K562 (cell line): ENCODE measurements at regions not wholly inside any gene's neighbourhood (a gene's known extent, or its start where the extent isn't known, plus 50 kb on each side); places are given as distances from the start of the nearest gene placed in this dataset.
"Not testable (repeated sequence)": the region's sequence is repeated elsewhere in the genome, so short reads cannot be mapped to it uniquely, and the experiment has no call there.

Source experiments
- MAZ ChIP-seq, 2 experiments: fragments of 450-650 bp in 1 of 2; sonication (generic) in 1 of 2; formaldehyde crosslinking; IDR thresholded peaks in 1 of 2; conservative IDR thresholded peaks in 1 of 2; 2 replicates each; pipeline versions ENCODE4 v1.4.0 to v1.5.0; 2020; ENCODE audit warnings: mild to moderate bottlenecking in 1 of 2, missing genetic modification reagents in 1 of 2
- MYNN ChIP-seq, 2 experiments: sonication (generic); formaldehyde crosslinking in 1 of 2; IDR thresholded peaks; 2 replicates each; pipeline versions ENCODE4 v1.5.0 to v1.6.1; 2016 to 2020; ENCODE audit warnings: antibody characterized with exemption in 1 of 2, missing genetic modification reagents in 1 of 2
- NFIC ChIP-seq: fragments of 450-650 bp; IDR thresholded peaks from 2 replicates; pipeline ENCODE4 v1.6.1; 2017; ENCODE audit warnings: mild to moderate bottlenecking, inconsistent platforms
- NR2C2 ChIP-seq, 2 experiments: fragments of 200-800 bp in 1 of 2; sonication (Bioruptor generic) in 1 of 2; sonication (generic) in 1 of 2; formaldehyde crosslinking in 1 of 2; IDR thresholded peaks; 2 replicates each; pipeline versions ENCODE4 v1.6.1 to v1.8.0; 2016 to 2022; ENCODE audit warnings: mild to moderate bottlenecking in 1 of 2, missing compliant biosample characterization in 1 of 2, missing genetic modification characterization in 1 of 2, missing genetic modification reagents in 1 of 2
- NRF1 ChIP-seq, 2 experiments: fragments of 450-650 bp; IDR thresholded peaks in 1 of 2; conservative IDR thresholded peaks in 1 of 2; 2 replicates each; pipeline ENCODE4 v1.6.1; 2014; ENCODE audit warnings: mild to moderate bottlenecking in 2 of 2
- TAL1 ChIP-seq: fragments of 450-650 bp; IDR thresholded peaks from 2 replicates; pipeline ENCODE4 v1.6.1; 2016; ENCODE audit warnings: mild to moderate bottlenecking
- TF ChIP-seq, protein P1 (sequence below), 3 experiments: IDR thresholded peaks in 2 of 3; conservative IDR thresholded peaks in 1 of 3; 2 replicates each; pipeline ENCODE4 v1.5.1; 2011 to 2012; ENCODE audit warnings: low read length in 3 of 3, mild to moderate bottlenecking in 3 of 3, control low read depth in 2 of 3, improper control_type of control experiment in 1 of 3, inconsistent platforms in 1 of 3, low read depth in 1 of 3, mixed read lengths in 1 of 3, moderate library complexity in 1 of 3; ENCODE audit not compliant: insufficient read depth in 2 of 3
- TF ChIP-seq, protein P2 (sequence below): sonication (generic); formaldehyde crosslinking; IDR thresholded peaks from 2 replicates; pipeline ENCODE4 v1.8.1; 2023; ENCODE audit warnings: mild to moderate bottlenecking, missing genetic modification reagents, moderate library complexity
- TF ChIP-seq, protein P3 (sequence below): sonication (generic); formaldehyde crosslinking; IDR thresholded peaks from 2 replicates; pipeline ENCODE4 v1.4.0; 2020; ENCODE audit warnings: mild to moderate bottlenecking, missing genetic modification reagents
- TF ChIP-seq, protein P4 (sequence below): sonication (generic); formaldehyde crosslinking; IDR thresholded peaks from 2 replicates; pipeline ENCODE4 v1.8.0; 2022; ENCODE audit warnings: mild to moderate bottlenecking, low read depth, missing genetic modification reagents
- TF ChIP-seq, protein P5 (sequence below): conservative IDR thresholded peaks from 2 replicates; pipeline ENCODE4 v1.6.1; 2011; ENCODE audit warnings: low read depth, mild to moderate bottlenecking, low read length; ENCODE audit not compliant: control insufficient read depth
- TF ChIP-seq, protein P6 (sequence below): sonication (generic); IDR thresholded peaks from 2 replicates; pipeline ENCODE4 v1.6.1; 2016

DNA sequence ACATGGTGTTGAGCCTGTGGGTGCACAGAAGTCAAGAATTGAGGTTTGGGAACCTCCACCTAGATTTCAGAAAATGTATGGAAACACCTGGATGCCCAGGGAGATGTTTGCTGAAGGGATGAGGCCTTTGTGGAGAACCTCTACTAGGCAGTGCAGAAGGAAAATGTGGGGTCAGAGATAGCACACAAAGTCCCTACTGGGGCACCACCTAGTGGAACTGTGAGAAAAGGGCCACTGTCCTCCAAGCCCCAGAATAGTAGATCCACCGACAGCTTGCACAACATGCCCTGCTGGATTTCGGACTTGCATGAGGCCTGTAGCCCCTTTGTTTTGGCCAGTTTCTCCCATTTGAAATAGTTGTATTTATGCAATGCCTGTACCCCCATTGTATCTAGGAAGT, 2027.3 kb downstream of the PCDH9 start:
- not testable (repeated sequence) for TF ChIP-seq NR2C2 (CRISPR knock-in tag; IDR thresholded peaks at IDR 0.05); NR2C2 (tag; IDR thresholded peaks at IDR 0.05); MYNN (IDR thresholded peaks at IDR 0.05); MYNN (CRISPR knock-in tag; IDR thresholded peaks at IDR 0.05); NFIC; TAL1; MAZ (CRISPR knock-in tag; conservative IDR thresholded peaks at IDR 0.05 in 1 of 2, IDR thresholded peaks at IDR 0.05 in 1 of 2); NRF1 (conservative IDR thresholded peaks at IDR 0.05 in 1 of 2, IDR thresholded peaks at IDR 0.05 in 1 of 2)
- TF ChIP-seq, protein P1, sequence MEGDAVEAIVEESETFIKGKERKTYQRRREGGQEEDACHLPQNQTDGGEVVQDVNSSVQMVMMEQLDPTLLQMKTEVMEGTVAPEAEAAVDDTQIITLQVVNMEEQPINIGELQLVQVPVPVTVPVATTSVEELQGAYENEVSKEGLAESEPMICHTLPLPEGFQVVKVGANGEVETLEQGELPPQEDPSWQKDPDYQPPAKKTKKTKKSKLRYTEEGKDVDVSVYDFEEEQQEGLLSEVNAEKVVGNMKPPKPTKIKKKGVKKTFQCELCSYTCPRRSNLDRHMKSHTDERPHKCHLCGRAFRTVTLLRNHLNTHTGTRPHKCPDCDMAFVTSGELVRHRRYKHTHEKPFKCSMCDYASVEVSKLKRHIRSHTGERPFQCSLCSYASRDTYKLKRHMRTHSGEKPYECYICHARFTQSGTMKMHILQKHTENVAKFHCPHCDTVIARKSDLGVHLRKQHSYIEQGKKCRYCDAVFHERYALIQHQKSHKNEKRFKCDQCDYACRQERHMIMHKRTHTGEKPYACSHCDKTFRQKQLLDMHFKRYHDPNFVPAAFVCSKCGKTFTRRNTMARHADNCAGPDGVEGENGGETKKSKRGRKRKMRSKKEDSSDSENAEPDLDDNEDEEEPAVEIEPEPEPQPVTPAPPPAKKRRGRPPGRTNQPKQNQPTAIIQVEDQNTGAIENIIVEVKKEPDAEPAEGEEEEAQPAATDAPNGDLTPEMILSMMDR (IDR thresholded peaks at IDR 0.05 in 2 of 3, conservative IDR thresholded peaks at IDR 0.05 in 1 of 3; ENCODE audit: insufficient read depth in 2 of 3, low read depth in 1 of 3, low read length in 3 of 3) = not testable (repeated sequence)
- TF ChIP-seq, protein P2, sequence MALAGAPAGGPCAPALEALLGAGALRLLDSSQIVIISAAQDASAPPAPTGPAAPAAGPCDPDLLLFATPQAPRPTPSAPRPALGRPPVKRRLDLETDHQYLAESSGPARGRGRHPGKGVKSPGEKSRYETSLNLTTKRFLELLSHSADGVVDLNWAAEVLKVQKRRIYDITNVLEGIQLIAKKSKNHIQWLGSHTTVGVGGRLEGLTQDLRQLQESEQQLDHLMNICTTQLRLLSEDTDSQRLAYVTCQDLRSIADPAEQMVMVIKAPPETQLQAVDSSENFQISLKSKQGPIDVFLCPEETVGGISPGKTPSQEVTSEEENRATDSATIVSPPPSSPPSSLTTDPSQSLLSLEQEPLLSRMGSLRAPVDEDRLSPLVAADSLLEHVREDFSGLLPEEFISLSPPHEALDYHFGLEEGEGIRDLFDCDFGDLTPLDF (CRISPR knock-in tag) = not testable (repeated sequence)
- TF ChIP-seq, protein P3, sequence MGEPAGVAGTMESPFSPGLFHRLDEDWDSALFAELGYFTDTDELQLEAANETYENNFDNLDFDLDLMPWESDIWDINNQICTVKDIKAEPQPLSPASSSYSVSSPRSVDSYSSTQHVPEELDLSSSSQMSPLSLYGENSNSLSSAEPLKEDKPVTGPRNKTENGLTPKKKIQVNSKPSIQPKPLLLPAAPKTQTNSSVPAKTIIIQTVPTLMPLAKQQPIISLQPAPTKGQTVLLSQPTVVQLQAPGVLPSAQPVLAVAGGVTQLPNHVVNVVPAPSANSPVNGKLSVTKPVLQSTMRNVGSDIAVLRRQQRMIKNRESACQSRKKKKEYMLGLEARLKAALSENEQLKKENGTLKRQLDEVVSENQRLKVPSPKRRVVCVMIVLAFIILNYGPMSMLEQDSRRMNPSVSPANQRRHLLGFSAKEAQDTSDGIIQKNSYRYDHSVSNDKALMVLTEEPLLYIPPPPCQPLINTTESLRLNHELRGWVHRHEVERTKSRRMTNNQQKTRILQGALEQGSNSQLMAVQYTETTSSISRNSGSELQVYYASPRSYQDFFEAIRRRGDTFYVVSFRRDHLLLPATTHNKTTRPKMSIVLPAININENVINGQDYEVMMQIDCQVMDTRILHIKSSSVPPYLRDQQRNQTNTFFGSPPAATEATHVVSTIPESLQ = not testable (repeated sequence)
- TF ChIP-seq, protein P4, sequence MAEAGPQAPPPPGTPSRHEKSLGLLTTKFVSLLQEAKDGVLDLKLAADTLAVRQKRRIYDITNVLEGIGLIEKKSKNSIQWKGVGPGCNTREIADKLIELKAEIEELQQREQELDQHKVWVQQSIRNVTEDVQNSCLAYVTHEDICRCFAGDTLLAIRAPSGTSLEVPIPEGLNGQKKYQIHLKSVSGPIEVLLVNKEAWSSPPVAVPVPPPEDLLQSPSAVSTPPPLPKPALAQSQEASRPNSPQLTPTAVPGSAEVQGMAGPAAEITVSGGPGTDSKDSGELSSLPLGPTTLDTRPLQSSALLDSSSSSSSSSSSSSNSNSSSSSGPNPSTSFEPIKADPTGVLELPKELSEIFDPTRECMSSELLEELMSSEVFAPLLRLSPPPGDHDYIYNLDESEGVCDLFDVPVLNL = not testable (repeated sequence)
- TF ChIP-seq, protein P5, sequence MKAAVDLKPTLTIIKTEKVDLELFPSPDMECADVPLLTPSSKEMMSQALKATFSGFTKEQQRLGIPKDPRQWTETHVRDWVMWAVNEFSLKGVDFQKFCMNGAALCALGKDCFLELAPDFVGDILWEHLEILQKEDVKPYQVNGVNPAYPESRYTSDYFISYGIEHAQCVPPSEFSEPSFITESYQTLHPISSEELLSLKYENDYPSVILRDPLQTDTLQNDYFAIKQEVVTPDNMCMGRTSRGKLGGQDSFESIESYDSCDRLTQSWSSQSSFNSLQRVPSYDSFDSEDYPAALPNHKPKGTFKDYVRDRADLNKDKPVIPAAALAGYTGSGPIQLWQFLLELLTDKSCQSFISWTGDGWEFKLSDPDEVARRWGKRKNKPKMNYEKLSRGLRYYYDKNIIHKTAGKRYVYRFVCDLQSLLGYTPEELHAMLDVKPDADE = not testable (repeated sequence)
- TF ChIP-seq, protein P6, sequence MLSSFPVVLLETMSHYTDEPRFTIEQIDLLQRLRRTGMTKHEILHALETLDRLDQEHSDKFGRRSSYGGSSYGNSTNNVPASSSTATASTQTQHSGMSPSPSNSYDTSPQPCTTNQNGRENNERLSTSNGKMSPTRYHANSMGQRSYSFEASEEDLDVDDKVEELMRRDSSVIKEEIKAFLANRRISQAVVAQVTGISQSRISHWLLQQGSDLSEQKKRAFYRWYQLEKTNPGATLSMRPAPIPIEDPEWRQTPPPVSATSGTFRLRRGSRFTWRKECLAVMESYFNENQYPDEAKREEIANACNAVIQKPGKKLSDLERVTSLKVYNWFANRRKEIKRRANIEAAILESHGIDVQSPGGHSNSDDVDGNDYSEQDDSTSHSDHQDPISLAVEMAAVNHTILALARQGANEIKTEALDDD = not testable (repeated sequence)
